GM21367 (cell line): ENCODE measurements at regions not wholly inside any gene's neighbourhood (a gene's known extent, or its start where the extent isn't known, plus 50 kb on each side); places are given as distances from the start of the nearest gene placed in this dataset.

ENCODE experiments used
- ATAC-seq: cut with Tn5 transposase; IDR thresholded peaks from one replicate; pipeline ENCODE4 v1.9.1; 2021; ENCODE audit not compliant: unreplicated experiment

DNA sequence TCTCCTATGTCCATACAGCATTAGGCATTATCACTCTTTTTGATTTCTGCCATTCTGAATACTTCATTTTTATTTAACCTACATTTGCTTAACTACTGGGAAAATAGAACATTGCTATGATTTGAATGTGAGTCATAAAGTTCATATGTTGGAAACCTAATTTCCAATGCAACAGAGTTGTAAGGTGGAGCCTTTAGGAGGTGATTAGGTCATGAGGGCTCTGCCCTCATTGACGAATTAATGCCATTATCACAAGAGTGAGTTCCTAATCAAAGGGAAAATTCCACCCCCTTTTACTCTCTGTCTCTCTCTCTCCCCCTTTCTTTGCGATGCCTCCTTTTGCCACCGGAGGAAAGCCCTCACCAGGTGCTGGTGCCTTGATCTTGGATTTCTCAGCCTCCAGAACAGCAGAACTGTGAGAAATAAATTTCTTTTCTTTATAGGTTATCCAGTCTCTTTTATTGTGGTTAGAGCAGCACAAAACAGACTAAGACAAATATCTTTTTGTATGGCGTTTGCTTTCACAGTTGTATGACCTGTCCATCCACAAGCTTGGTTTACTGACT lies 180.1 kb upstream of the ARID2 start:
- no peak for ATAC-seq

DNA sequence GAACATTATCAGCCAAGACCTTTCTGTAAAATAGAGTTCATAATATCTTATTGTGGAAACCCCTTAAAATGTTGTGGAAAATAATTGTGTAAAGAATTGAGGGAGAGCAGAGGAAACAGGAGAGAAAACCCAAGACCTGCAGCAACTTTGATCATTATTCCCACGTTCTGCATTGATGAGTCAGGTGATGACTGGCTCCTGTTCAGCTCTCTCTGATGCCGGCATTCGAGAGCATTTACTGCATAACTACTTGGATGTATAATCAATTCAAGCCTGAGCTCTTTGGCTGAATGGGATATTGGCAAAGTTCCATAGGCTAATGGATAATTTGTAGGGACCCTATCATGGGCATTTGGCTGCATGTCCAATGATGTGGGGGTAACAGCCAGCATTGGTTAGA lies 176.3 kb upstream of the ARID2 start:
- ATAC-seq, result no peak

DNA sequence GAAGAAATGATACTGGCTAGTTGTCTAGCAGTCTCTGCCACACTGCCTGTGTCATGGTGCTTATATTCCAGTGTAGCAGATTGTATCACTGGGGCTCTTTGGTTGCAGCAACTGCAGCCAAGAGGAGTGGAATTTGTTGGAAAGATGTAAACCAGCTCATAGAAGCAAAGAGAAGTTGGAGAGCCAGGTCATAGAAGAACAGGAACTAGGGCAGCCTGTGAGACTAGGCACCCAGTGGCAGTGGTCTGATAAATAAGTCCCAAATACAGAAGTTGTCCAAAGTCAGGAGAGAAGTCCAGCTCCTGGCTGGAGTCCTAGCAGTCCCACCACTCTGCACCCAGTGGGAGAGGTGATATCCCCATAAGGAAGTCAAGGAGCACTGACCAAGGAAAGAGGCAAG lies 172.5 kb upstream of the ARID2 start:
- ATAC-seq, result no peak

DNA sequence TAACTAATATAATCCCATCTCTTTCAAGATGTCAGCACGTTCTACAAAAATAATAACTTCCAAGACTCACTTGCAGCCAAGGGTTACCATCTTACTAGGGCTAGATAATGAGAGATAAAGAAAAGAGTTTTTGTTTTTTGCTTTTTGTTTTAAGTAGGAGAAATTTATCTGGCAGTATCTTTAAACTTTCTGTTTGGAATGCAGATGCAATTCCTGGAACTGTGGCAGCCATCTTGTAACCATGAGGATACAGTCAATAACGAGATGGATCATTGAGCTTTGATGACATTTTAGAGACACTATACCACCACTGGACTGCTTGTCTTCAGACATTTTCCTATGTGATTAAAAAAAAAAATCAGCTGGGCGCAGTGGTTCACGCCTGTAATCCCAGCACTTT lies 171.2 kb upstream of the ARID2 start:
- ATAC-seq, result no peak

DNA sequence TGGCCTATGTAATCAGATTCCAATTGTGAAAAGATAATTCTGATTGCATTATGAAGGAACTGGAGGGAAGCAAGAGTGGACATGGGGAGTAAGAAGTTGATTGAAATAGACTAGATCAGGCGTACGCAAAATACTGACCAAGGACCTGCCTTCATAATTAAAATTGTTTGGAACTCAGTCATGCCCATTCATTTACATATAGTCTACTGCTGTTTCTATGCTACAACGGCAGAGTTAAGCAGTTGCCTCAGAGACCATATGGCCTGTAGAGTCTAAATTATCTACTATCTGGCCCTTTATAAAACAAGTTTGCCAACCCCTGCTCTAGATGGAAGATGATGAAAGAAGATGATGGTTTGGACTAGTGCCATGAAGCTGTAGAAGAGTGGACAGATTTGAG lies 170.0 kb upstream of the ARID2 start:
- ATAC-seq, result no peak

DNA sequence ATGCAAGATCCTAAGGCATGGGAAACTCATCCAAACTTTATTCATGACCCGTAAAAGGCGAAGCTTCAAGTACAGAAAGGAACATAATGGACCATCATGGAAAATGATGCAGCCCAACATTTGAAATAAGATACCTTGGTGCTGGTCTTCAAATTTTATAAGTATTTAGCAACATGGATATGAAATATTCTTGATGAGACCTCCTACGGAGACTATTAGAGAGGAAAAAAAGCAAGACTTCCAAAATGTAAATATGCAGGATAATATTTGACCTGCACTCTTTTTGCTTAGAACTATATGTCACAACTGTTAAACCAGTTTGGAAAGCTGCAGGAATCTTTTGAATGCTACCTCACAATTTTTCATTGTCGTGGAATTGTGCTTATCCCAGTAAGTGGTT lies 168.8 kb upstream of the ARID2 start:
- no peak for ATAC-seq

DNA sequence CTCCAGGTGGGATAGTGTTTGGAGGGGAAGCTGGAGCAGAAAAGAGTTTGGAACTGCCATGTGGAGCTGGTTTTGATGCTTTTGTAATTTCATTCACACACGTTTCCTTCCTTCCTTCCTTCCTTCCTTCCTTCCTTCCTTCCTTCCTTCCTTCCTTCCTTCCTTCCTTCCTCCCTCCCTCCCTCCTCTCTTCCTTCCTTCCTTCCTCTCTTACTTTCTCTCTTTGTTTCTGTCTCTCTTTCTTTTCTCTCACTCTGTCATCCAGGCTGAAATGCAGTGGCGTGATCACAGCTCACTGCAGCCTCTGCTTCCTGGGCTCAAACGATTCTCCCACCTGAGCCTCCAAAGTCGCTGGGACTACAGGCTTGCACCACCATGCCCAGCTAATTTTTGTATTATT lies 168.0 kb upstream of the ARID2 start:
- no peak for ATAC-seq

DNA sequence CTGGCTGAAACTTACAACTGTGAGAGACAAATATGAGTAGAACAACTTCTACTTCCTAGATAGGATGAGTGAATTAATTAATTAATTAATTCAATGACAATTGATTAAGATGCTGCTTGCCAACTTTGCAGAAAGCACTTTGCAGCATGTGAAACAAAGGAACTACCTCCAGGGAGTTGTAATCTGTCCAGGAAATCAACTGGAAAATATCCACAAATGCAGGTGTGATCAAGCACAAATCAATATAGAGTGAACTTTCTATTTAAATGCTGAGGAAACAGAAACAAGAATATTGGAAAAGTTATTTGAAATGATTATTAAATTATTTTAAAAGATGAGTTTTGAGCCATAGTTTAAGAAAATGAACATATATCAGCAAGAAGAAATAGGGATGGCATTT lies 163.9 kb upstream of the ARID2 start:
- ATAC-seq, result no peak

DNA sequence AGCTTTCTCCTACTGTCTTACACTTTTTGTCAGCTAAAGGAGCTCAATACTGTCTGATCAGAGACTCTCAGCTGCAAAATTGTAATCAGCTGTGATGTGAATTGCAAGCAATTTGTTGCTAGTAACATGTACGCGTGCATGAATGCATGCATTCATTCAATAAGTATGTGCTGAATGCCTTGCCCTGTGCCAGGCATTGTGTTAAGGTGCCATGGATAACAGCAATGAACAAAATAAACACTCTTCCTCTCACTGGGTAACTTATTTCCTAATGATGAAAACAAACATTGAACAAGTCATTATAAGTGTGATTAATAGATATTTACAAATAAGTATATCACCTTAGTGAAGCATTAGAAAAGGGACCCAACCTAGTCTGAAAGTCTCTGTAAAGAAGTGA lies 163.2 kb upstream of the ARID2 start:
- ATAC-seq, result no peak

DNA sequence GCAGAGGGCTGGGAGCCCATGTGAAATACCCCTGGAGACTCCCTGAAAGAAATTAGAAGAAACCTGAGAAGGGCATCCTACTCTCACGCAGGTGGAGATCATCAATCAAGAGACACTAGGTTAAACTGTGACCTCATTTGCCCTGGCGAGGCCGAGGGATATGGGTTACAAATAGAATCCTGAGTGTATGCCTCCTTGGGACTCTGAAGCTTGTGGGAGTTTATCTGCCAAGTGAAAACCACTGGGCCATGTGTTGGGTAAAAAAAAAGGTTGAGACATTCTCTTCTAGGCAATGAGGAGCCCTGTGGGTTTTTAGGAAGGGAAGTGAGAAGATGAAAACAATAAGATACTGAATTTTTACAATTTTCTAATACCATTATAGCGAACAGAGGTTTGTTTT lies 160.7 kb upstream of the ARID2 start:
- no peak for ATAC-seq

DNA sequence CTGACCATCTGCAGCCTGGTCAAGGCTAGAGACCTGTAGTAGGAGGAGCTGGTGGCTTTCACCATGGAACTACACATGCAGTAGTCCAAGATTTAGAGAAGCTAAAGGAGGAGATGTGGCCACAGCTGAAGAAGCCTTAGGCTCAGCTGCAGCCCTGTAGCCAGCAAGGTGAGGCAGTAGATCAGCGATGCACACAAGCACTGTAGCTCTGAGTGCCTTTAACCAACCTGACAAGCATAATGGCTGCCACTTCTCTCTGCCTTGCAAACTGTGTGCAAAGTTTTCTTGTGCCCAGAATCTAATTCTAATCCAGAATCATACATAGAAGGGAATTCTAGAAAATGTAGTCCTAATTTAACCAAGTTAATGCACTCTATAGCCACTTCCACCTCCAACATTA lies 159.0 kb upstream of the ARID2 start:
- ATAC-seq, result no peak

DNA sequence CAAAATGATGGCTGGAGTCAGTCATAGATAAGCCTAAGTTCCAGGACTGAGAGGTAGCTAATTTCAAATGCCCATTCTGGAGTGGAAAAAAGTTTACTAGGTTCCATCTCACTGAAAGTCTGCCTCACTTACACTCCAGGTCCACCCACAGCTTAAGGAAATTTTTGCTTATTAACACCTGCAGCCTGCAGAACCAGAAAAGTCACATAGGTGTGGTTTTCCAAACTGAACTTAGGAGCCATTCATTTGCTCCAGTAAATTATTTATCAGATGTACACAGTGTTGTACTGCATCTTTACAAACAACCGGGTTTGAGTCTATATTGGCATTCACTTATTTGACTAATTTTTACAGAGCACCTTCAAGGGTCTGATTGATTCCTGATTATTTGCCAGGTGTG lies 157.4 kb upstream of the ARID2 start:
- ATAC-seq, result no peak

DNA sequence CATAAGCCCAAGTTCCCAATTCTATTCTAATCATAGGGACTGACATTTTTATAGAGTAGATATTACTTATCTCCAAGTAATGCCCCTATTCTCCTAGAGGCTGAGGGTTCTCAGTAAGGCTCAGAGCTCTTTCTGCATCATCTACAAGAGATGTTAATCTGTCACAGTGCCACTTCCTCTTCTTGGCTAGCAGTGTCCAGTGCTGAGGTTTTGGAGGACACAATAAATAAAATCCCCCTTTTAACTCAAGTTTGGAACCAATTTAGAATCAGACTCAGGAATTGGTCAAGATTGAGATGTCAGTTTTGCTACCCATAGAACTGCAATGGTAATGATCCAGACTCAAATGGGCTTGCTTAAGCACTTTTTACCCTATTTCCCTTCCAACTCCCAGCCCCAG lies 154.1 kb upstream of the ARID2 start:
- ATAC-seq, result no peak

DNA sequence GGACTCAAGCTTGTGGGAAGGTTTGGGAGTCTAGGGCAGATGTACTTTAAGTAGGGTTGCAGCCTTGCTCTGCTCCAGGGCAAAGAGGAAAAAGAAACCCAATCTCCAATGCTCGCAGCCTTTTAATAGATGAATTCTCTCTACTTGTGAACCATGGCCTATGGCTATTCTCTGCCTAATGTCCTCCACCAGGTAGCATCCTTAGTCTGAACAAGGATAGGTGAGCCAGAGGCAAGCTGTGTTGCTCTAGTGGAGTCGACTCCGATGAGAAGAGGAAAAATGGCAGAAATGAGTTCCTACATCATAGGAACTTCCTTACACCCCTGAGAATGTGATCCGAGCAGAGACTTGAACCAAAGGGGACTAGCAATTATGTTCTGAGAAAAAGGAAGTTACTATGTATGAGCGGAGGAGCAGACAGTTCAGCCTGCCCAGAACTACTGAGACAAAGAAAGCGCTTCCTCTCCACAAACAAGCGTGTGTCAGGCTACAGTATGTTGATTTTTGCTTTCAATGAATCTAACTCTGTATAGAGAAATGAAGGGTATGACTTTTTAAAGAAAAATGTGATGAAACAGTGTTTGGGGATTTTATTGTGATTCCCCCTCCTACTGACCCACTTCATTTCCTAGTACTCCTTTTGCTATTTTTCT lies 153.6 kb upstream of the ARID2 start:
- peak; percentile 64 for ATAC-seq

DNA sequence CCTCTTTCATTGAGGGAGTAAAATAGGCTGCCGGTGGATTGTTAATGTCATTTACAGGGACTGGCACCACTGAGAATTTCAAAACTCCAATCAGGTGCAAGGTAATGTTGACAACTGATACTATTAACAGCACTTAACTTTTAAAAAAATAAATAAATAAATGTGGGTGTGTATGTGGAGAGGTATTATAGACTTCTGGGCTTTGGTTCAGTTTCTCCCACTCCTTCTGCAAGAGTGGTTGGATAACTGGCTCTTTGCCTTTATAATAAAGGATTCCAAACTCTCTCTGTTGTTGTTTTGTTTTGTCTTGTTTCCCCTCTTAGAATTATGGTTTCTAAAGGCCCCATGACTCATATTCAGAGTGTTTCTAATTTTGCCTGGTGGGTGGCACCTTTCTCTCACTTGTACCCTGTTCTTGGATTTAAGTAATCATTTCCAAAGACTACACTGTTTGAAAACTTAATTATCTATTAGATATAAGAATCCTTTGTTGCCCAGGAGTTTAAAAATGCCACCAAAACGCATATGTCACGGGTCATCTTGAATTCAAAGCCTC lies 151.6 kb upstream of the ARID2 start:
- no peak for ATAC-seq

DNA sequence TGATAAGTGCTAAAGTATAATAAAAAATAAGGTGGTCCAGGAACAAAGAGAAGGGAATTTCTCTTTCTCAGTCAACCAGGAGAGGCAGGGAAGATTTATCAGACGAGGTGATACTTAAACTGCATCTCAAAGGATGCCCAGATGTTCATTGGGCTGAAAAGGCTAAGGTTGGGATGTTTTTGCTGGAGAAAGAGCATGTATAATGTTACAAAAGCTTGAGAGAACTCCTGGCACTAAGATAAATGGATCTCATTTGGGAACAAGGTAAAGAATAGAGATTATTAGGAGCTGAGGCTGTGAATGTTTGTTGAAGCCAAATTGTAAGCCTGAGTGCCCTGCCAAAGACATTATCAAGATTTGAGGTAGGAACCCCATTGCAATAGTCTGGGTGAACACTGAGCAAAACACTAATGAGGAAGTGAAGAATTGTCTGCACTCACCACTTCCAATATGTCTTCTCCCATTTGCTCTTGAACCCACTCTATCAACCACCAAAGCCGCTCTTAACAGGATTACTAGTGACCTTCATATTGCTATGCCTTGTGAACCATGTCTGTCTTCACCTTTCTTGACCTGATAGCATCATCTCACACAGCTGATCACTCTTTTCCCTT lies 149.0 kb upstream of the ARID2 start:
- no peak for ATAC-seq

DNA sequence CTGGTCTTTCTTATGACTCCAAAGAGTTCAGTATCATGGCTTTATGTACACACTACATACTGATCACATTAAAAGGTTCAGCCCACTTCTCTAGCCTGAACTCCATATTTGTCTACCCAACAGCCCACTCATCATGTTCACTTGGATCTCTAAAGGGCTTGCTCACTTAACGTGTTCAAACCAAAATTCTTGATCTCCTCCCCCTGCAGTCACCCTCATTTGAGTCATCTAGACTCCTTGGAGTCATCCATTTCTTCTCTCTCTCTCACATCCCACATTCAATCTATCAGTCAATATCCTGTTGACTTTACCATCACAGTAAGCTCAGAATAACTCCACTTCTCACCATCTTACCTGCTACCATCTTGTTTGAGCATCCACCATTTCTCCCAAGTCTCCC lies 148.4 kb upstream of the ARID2 start:
- no peak for ATAC-seq

DNA sequence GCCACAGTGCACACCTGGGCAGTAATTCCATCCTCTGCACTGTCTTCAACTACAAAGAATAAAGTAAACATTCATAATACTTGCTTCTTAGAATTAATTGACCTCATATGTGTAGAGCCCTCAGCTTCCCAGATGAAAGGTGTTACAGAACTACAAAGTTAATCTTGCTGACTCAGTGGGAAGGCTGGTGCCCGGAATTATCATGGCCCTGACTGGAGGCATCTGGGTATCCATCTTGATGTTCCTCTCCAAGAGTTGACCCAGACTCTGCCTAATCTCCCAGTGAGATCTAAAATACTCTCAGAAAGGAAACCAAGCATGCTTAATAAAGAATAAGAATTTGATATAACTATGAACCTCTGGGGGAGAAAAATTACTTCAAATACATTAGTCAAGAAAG lies 147.0 kb upstream of the ARID2 start:
- no peak for ATAC-seq

DNA sequence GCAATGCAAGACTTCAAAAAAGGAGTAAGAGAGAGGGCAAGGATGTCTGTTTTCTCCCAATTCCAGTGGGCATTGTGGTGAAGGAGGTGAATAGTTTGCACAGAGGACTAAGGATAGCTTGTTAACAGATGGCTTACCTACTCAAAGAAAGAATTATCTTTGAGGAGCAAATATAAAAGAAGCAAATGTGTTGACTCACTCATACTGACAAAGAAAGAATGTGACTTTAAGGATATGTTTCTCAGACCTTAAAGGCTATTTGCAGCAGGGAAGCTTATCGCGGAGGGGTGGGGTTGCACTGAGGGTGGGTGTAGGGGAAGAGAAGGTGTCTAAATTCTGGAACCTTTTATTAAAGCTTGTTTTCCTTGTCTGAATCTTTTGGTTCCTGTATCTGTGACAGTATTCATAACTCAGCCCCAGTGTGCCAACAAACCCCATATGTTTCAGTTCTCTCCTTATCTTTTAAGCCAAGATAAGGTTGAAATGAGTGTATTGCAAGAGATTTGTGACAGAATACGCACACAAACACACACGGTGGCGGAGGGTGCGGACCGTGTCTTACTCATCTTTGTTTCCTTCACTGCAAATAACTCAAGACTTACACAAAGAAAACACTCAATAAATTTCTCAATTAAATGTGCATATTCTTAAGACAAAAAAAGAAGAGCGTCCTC lies 146.4 kb upstream of the ARID2 start:
- no peak for ATAC-seq

DNA sequence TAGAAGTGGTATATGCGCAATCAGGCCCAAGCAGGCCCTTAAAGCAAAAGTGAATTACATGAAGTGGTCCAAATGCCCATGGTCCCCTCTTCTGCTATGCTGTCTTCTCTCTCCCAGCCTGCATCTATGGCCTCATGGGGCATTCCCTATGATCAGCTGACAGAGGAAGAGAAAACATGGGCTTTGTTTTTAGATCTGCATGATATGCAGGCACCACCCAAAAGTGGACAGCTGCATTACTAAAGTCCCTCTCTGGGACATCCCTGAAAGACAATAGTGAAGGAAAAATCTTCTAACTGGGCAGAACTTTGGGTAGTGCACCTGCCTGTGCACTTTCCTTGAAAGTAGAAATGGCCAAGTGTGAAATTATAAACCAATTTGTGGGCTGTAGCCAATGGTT lies 145.2 kb upstream of the ARID2 start:
- no peak for ATAC-seq

DNA sequence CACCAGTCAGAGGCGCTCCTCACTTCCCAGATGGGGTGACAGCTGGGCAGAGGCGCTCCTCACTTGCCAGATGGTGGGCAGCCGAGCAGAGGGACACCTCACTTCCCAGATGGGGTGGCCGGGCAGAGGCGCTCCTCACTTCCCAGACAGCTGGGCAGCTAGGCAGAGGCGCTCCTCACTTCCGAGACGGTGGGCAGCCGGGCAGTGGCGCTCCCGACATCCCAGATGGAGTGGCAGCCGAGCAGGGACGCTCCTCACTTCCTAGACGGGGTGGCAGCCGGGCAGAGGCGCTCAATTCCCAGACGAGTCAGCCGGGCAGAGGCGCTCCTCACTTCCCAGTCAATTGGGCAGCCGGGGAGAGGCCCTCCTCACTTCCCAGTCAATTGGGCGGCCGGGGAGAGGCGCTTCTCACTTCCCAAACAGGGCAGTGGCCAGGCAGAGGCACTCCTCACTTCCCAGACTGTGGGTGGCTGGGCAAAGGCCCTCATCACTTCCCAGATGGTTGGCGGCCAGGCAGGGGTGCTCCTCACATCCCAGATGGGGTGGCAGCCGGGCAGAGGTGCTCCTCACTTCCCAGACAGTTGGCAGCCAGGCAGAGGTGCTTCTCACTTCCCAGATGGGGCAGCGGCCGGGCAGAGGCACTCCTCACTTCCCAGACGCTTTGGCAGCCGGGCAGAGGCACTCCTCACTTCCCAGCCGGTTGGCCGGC lies 143.8 kb upstream of the ARID2 start:
- ATAC-seq, result no peak
